ENCODE measurements at regions not wholly inside any gene's neighbourhood (a gene's known extent, or its start where the extent isn't known, plus 50 kb on each side); places are given as distances from the start of the nearest gene placed in this dataset.

GRCh38 chr6:82066991-82067411 is 180.5 kb downstream of the IBTK start:
- in situ Hi-C loops (cut with HindIII; ENCODE audit: low pct_unique_long_range_greater_than_20kb, low sequenced_read_pairs) = no loop called here
- no peak overlapping the region for H3K27ac ChIP-seq (ENCODE audit: low read length)
- H3K4me3 ChIP-seq (ENCODE audit: low read depth in 2 of 2, low read length in 2 of 2) = no peak overlapping the region
- TF ChIP-seq CTCF (IDR thresholded peaks at IDR 0.05) (no peak), SIN3A (IDR thresholded peaks at IDR 0.05; ENCODE audit: borderline replicate concordance, insufficient read depth, low read depth, low read length) (no peak), TCF7L2 (IDR thresholded peaks at IDR 0.05; ENCODE audit: low read depth, low read length) (no peak)
- no TSS peak for BruUV-seq (replicated peaks)
- DNase-seq (ENCODE audit: low read depth, low spot score) = no peak
- ATAC-seq = no peak
- peaks cover 3% of the 10 kb centered on the region; the same call in 1 of the 2 replicates for H3K27me3 ChIP-seq (ENCODE audit: control insufficient read depth, insufficient read depth, low read length)
- intact Hi-C loops (cut with micrococcal nuclease; ENCODE audit: unreplicated experiment) = no loop called here
- no peaks in the 10 kb centered on the region for H3K4me1 ChIP-seq (ENCODE audit: control insufficient read depth, insufficient read depth, low read length)
- CTCF ChIA-PET = no interaction called here
- no peaks in the 10 kb centered on the region for H3K9me3 ChIP-seq (ENCODE audit: control insufficient read depth, insufficient read depth, low read depth, low read length)
- POLR2A ChIA-PET = no interaction called here
- H3K36me3 ChIP-seq (ENCODE audit: control insufficient read depth, insufficient read depth, low read length) = no peaks in the 10 kb centered on the region

- Histone ChIP-seq H3K4me3 (ENCODE audit: low read depth in 2 of 2, low read length in 2 of 2) (no peak overlapping the region), H3K9me3 (ENCODE audit: control insufficient read depth, insufficient read depth, low read depth, low read length) (no peaks in the 10 kb centered on the region), H3K36me3 (ENCODE audit: control insufficient read depth, insufficient read depth, low read length) (no peaks in the 10 kb centered on the region), H3K27me3 (ENCODE audit: control insufficient read depth, insufficient read depth, low read length) (peaks cover 3% of the 10 kb centered on the region; the same call in 1 of the 2 replicates), H3K4me1 (ENCODE audit: control insufficient read depth, insufficient read depth, low read length) (no peaks in the 10 kb centered on the region), H3K27ac (ENCODE audit: low read length) (no peak overlapping the region)
- CTCF ChIA-PET = no interaction called here
- POLR2A ChIA-PET = no interaction called here
- in situ Hi-C loops (cut with HindIII; ENCODE audit: low pct_unique_long_range_greater_than_20kb, low sequenced_read_pairs) (no loop called here), intact Hi-C loops (cut with micrococcal nuclease; ENCODE audit: unreplicated experiment) (no loop called here)
- BruUV-seq (replicated peaks) = no TSS peak
- TF ChIP-seq CTCF (IDR thresholded peaks at IDR 0.05) (no peak), SIN3A (IDR thresholded peaks at IDR 0.05; ENCODE audit: borderline replicate concordance, insufficient read depth, low read depth, low read length) (no peak), REST (IDR thresholded peaks at IDR 0.05; ENCODE audit: insufficient read depth in 1 of 2, low read depth in 2 of 2, low read length in 1 of 2) (no peak), TCF7L2 (IDR thresholded peaks at IDR 0.05; ENCODE audit: low read depth, low read length) (no peak), POLR2AphosphoS5 (IDR thresholded peaks at IDR 0.05; ENCODE audit: low read depth, low read length) (no peak)
- ATAC-seq (no peak), DNase-seq (ENCODE audit: low read depth, low spot score) (no peak)
Observed at GRCh38 chr6:82066196-82066595, 181.3 kb downstream of the IBTK start.

All from Panc1 (cell line).